ENCODE measurements at regions not wholly inside any gene's neighbourhood (a gene's known extent, or its start where the extent isn't known, plus 50 kb on each side); places are given as distances from the start of the nearest gene placed in this dataset.
"Not testable (repeated sequence)": the region's sequence is repeated elsewhere in the genome, so short reads cannot be mapped to it uniquely, and the experiment has no call there.

- TF ChIP-seq CTCF (IDR thresholded peaks at IDR 0.05; ENCODE audit: low read depth, low read length): no peak
- no peak for DNase-seq (ENCODE audit: extremely low read depth, low read depth)
These were observed 76.0 kb upstream of the SEMA3D start for GRCh38 chr7:85262891-85263290.

DNA sequence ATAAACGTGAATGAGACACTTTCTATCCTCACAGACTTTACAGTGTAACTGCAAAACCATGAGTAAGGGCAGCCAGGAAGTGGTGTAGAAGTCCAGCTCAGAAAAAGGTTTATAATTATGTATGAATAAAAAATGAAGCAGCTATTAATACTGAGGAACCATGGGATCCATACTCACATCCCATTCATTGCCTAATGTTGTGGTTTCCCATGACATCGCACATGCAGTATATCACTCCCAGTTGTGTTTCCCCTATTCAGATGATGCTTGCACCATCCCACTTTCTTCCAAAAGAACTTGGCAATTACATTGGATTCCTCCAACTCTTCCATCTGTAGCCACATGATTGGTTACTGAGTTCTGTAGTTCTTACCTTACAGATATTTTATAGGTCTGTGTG, 74.5 kb upstream of the SEMA3D start:
- TF ChIP-seq CTCF (IDR thresholded peaks at IDR 0.05; ENCODE audit: low read depth, low read length): no peak
- DNase-seq (ENCODE audit: extremely low read depth, low read depth): no peak

DNA sequence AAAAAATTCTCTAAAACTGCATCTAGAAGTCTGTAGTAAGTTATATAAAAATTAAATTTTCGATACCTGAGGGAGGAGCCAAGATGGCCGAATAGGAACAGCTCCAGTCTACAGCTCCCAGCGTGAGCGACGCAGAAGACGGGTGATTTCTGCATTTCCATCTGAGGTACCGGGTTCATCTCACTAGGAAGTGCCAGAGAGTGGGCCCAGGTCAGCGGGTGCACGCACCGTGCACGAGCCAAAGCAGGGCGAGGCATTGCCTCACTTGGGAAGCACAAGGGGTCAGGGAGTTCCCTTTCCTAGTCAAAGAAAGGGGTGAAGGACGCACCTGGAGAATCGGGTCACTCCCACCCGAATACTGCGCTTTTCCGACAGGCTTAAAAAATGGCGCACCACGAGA, 62.9 kb upstream of the SEMA3D start:
- not testable (repeated sequence) for DNase-seq (ENCODE audit: extremely low read depth, low read depth)

DNA sequence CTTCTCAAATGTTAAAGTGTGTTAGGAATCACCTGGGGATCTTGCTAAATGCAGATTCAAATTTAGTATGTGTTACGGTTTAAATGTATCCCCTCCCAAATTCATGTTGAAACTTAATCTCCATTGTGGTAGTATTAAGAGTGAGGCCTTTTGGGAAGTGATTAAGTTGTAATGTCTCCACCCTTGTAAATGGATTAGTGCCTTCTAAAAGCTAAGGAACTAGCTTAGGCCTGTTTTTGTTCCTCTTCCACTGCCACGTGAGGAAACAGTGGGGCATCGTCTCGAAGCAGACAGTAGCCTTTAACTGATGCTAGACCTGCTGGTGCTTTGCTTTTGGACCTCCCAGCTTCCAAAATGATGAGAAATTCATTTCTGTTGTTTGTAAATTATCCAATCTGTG, 52.3 kb upstream of the SEMA3D start:
- TF ChIP-seq CTCF (IDR thresholded peaks at IDR 0.05; ENCODE audit: low read depth, low read length): no peak
- DNase-seq (ENCODE audit: extremely low read depth, low read depth): no peak

- no peak for DNase-seq (ENCODE audit: extremely low read depth, low read depth)
- no peak for TF ChIP-seq CTCF (IDR thresholded peaks at IDR 0.05; ENCODE audit: low read depth, low read length)
These were observed 50.9 kb upstream of the SEMA3D start for GRCh38 chr7:85237721-85238120.

All from AG09319 (cell line).